ENCODE measurements at regions not wholly inside any gene's neighbourhood (a gene's known extent, or its start where the extent isn't known, plus 50 kb on each side); places are given as distances from the start of the nearest gene placed in this dataset.

DNA sequence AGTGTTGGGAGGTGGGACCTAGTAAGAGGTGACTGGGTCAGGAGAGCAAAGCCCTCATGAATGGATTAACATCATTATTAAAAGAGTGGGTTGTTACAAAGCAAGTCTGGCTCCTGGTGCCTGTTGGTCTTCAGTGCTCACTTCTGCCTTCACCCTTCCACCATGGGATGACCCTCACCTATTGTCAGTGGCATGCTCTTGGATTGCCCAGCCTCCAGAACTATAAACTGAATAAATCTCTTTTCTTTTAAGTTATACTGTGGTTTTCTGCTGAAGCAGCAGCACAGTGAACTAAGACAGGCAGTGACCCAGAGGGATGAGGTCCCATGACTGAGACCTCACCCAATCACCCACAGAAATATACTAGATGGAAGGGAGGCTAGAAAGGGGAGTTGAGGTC lies 57.5 kb upstream of the ATL2 start:
- H3K4me3 ChIP-seq (ENCODE audit: low read depth, low read length) = no peak overlapping the region
- TF ChIP-seq CTCF (IDR thresholded peaks at IDR 0.05; ENCODE audit: low read depth, low read length) = no peak

DNA sequence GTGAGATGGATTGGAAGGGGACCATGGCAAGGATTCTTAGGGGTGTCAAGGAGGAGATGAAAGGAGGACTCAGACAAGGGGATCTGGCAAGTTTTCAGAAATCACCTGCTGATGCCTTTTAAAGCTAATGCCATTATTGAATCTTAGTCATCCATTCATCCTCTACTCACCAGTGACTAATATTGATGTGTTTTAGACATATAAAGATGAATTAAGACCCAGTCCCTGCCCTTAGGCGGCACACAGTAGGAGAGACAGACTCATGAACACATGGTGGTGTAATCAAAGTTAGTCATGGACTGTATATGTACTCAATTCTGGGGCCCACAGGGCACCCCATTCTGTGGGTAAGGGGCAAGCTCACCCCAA lies 56.5 kb upstream of the ATL2 start:
- TF ChIP-seq CTCF (IDR thresholded peaks at IDR 0.05; ENCODE audit: low read depth, low read length) = no peak
- no peak overlapping the region for H3K4me3 ChIP-seq (ENCODE audit: low read depth, low read length)

DNA sequence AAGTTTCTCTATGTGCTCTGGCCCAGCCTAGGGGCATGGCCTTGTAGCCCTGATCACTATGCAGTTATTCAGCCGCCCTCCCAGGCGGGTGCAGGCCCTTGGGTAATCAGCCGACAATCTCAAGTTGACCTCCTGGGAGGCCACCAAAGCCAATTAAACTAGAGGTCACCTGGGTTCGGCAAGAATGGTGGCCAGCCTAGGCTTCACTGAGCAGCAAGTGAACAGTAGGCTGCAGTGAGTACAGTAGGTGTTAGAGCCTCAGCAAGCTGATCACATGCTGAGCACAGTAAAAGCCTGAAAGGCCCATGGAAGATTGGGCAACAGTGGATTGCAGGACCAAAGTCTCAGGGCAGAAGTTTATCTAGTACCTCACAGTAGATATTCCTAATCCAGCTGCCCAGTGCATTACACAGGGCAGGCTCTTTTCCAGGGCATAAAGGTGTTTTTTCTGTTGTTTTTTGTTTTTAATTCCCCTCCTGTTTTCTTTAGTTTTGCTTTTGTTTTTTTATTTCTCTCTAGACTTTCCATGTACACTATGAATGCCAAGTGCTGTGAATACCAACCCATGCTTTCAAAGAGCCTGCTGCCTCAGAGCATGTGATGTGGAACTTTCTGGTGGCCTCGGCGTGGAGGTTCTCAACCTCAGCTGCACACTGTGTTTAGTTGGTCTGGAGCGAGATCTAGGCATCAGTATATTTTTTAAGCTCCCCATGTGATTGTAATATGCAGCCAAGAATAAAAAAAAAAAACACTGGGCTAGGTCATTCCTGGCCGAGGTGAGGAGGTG lies 55.9 kb upstream of the ATL2 start:
- TF ChIP-seq CTCF (IDR thresholded peaks at IDR 0.05; ENCODE audit: low read depth, low read length) = no peak
- no peak overlapping the region for H3K4me3 ChIP-seq (ENCODE audit: low read depth, low read length)

- no peak for TF ChIP-seq CTCF (IDR thresholded peaks at IDR 0.05; ENCODE audit: low read depth, low read length)
- no peak overlapping the region for H3K4me3 ChIP-seq (ENCODE audit: low read depth, low read length)
These were observed 53.6 kb upstream of the ATL2 start for GRCh38 chr2:38430597-38431207.

DNA sequence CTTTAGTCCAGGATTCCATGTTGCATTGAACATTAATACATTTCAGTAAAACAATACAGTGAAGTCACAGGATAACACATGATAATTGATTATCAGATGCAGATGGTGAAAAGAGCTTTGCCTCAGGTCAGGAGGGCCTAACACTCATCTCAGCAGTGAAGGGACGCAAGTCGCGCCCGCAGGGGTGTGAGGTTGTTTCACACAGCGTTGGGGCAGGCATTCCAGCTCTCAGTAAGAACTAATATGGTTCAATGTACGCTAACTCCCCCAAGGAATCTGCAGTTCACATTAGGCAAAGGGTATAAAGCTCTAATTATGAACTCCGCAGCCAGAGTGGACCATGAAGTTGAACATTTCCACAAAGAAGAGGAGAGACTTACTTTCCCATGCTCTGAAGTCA lies 53.1 kb upstream of the ATL2 start:
- TF ChIP-seq CTCF (IDR thresholded peaks at IDR 0.05; ENCODE audit: low read depth, low read length) = no peak
- no peak overlapping the region for H3K4me3 ChIP-seq (ENCODE audit: low read depth, low read length)

DNA sequence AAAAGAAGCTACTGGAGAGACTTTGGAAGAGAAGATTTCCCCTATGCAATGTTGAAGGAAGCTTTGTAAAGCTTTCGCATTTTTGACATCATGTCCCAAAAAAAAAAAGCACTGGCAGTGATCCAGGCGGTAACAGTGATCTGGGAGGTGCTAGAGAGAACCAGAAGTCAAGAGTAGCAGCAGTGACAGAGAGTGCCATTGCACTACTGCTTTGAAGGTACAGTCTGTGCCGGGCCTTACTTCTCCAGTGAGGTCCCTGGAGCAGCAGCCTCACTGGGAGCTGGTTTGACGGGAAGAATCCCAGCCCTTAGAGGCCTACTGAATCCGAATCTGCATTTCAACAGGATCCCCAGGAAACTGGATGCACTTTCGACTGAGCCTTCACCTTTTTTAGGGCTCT lies 50.9 kb upstream of the ATL2 start:
- no peak overlapping the region for H3K4me3 ChIP-seq (ENCODE audit: low read depth, low read length)
- no peak for TF ChIP-seq CTCF (IDR thresholded peaks at IDR 0.05; ENCODE audit: low read depth, low read length)

- no peak for TF ChIP-seq CTCF (IDR thresholded peaks at IDR 0.05; ENCODE audit: low read depth, low read length)
- H3K4me3 ChIP-seq (ENCODE audit: low read depth, low read length) = no peak overlapping the region
These were observed 50.0 kb upstream of the ATL2 start for GRCh38 chr2:38427054-38427453.
